GM18858 (cell line): ENCODE measurements at regions not wholly inside any gene's neighbourhood (a gene's known extent, or its start where the extent isn't known, plus 50 kb on each side); places are given as distances from the start of the nearest gene placed in this dataset.

Source experiments
- ATAC-seq: cut with Tn5 transposase; IDR thresholded peaks from one replicate; pipeline ENCODE4 v1.9.1; 2021; ENCODE audit not compliant: unreplicated experiment

DNA sequence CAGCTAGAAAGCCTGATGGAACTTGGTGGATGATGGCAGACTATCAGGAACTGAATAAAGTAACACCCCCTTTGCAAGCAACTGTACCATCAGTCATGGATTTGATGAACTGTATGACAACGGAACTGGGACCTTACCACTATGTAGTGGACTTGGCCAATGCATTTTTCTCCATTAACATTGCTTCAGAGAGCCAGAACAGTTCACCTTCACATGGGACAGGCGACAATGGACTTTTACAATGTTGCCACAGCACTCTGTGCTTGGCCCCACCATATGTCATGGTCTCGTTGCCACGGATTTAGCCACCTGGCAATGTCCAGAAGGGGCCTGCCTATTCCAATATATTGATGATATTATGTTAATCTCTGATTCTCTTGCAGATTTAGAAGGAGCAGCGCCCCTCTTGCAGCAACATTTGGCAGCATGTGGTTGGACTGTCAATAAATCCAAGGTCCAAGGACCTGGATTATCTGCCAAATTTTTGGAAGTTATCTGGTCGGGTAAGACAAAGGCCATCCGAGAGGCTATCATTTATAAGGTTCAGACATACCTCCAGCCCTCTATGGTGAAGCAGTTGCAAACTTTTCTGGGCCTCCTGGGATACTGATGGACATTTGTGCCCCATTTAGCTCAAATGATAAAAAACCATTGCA, 52.2 kb upstream of the ZC3H15 start:
- no peak for ATAC-seq
